EH (cell line): ENCODE measurements at regions not wholly inside any gene's neighbourhood (a gene's known extent, or its start where the extent isn't known, plus 50 kb on each side); places are given as distances from the start of the nearest gene placed in this dataset.

ENCODE experiments used
- DNase-seq: peaks from one replicate; pipeline ENCODE4 v3.0.0-alpha.2; 2015; ENCODE audit warnings: low read depth

GRCh38 chr6:65799389-65799788, 92.4 kb upstream of the EYS start:
- DNase-seq = no peak

- no peak for DNase-seq
These were observed 91.4 kb upstream of the EYS start for GRCh38 chr6:65798280-65799014.

- DNase-seq = no peak
These were observed 83.6 kb upstream of the EYS start for GRCh38 chr6:65790666-65791065.

GRCh38 chr6:65787787-65788186, 80.8 kb upstream of the EYS start:
- DNase-seq = no peak

- no peak for DNase-seq
These were observed 79.8 kb upstream of the EYS start for GRCh38 chr6:65786815-65787214.

GRCh38 chr6:65780691-65781090, 73.7 kb upstream of the EYS start:
- DNase-seq = no peak

GRCh38 chr6:65776332-65776731, 69.3 kb upstream of the EYS start:
- no peak for DNase-seq

GRCh38 chr6:65771946-65772345, 64.9 kb upstream of the EYS start:
- no peak for DNase-seq

GRCh38 chr6:65761890-65762289, 54.9 kb upstream of the EYS start:
- DNase-seq = no peak

GRCh38 chr6:65760285-65760684, 53.3 kb upstream of the EYS start:
- DNase-seq = no peak
